KBM-7 (cell line): ENCODE measurements at regions not wholly inside any gene's neighbourhood (a gene's known extent, or its start where the extent isn't known, plus 50 kb on each side); places are given as distances from the start of the nearest gene placed in this dataset.

Experiments
- DNase-seq: peaks from one replicate; pipeline ENCODE4 v3.0.0-alpha.2; 2015
- in situ Hi-C: fragments of 300-500 bp; cut with MboI; formaldehyde crosslinking; loops from 2 replicates; pipeline ENCODE4 v1.14.3; 2020; ENCODE audit warnings: low sequenced_read_pairs, low pct_unique_long_range_greater_than_20kb, mixed read lengths

- in situ Hi-C loops = no loop called here
- no peak for DNase-seq
Measured at GRCh38 chr4:167456619-167457018, 222.3 kb upstream of the SPOCK3 start.

- DNase-seq = no peak
- in situ Hi-C loops = no loop called here
Measured at GRCh38 chr4:167469436-167469835, 235.1 kb upstream of the SPOCK3 start.

GRCh38 chr4:167475951-167476350 lies 241.7 kb upstream of the SPOCK3 start:
- in situ Hi-C loops = no loop called here
- no peak for DNase-seq

GRCh38 chr4:167492007-167492406 lies 257.7 kb upstream of the SPOCK3 start:
- in situ Hi-C loops = no loop called here
- DNase-seq = no peak

GRCh38 chr4:167509551-167509950 lies 275.3 kb upstream of the SPOCK3 start:
- DNase-seq = no peak
- in situ Hi-C loops = no loop called here

- no peak for DNase-seq
- in situ Hi-C loops = no loop called here
Measured at GRCh38 chr4:167524091-167524490, 289.8 kb upstream of the SPOCK3 start.

- no peak for DNase-seq
- in situ Hi-C loops = no loop called here
Measured at GRCh38 chr4:167537761-167538160, 303.5 kb upstream of the SPOCK3 start.

GRCh38 chr4:167541286-167541685 lies 307.0 kb upstream of the SPOCK3 start:
- in situ Hi-C loops = no loop called here
- DNase-seq = no peak

GRCh38 chr4:167544391-167544790 lies 310.1 kb upstream of the SPOCK3 start:
- DNase-seq = no peak
- in situ Hi-C loops = no loop called here

GRCh38 chr4:167550021-167550420 lies 315.7 kb upstream of the SPOCK3 start:
- in situ Hi-C loops = no loop called here
- no peak for DNase-seq

GRCh38 chr4:167555338-167556022 lies 321.2 kb upstream of the SPOCK3 start:
- no peak for DNase-seq
- in situ Hi-C loops = no loop called here

- in situ Hi-C loops = no loop called here
- peak; percentile 12 for DNase-seq
Measured at GRCh38 chr4:167578906-167579305, 344.6 kb upstream of the SPOCK3 start.

- in situ Hi-C loops = no loop called here
- no peak for DNase-seq
Measured at GRCh38 chr4:167581449-167581965, 347.2 kb upstream of the SPOCK3 start.

- no peak for DNase-seq
- in situ Hi-C loops = no loop called here
Measured at GRCh38 chr4:167587361-167587760, 353.1 kb upstream of the SPOCK3 start.

- in situ Hi-C loops = no loop called here
- no peak for DNase-seq
Measured at GRCh38 chr4:167595898-167596297, 361.6 kb upstream of the SPOCK3 start.

GRCh38 chr4:167602157-167602556 lies 367.9 kb upstream of the SPOCK3 start:
- DNase-seq = no peak
- in situ Hi-C loops = no loop called here

- in situ Hi-C loops = no loop called here
- no peak for DNase-seq
Measured at GRCh38 chr4:167606551-167606950, 372.3 kb upstream of the SPOCK3 start.

- in situ Hi-C loops = no loop called here
- DNase-seq = no peak
Measured at GRCh38 chr4:167613381-167613780, 379.1 kb upstream of the SPOCK3 start.

- in situ Hi-C loops = no loop called here
- no peak for DNase-seq
Measured at GRCh38 chr4:167614866-167615265, 380.6 kb upstream of the SPOCK3 start.

- in situ Hi-C loops = no loop called here
- no peak for DNase-seq
Measured at GRCh38 chr4:167616476-167616875, 382.2 kb upstream of the SPOCK3 start.

GRCh38 chr4:167622481-167623240 lies 388.4 kb upstream of the SPOCK3 start:
- in situ Hi-C loops = no loop called here
- DNase-seq = peak; percentile 37
